PFSK-1 (cell line): ENCODE measurements at regions not wholly inside any gene's neighbourhood (a gene's known extent, or its start where the extent isn't known, plus 50 kb on each side); places are given as distances from the start of the nearest gene placed in this dataset.

Experiments used
- FOXP2 ChIP-seq: optimal IDR thresholded peaks from 2 replicates; pipeline ENCODE3; 2011; ENCODE audit warnings: borderline replicate concordance, control low read depth, inconsistent platforms; ENCODE audit not compliant: insufficient read depth; ENCODE audit errors: extremely low read length, extremely low read depth
- POLR2AphosphoS5 ChIP-seq: IDR thresholded peaks from 2 replicates; pipeline ENCODE4 v1.6.1; 2012; ENCODE audit warnings: low read depth, mild to moderate bottlenecking, control low read depth, low read length, moderate library complexity
- SIN3A ChIP-seq: IDR thresholded peaks from 2 replicates; pipeline ENCODE4 v1.6.1; 2012; ENCODE audit warnings: mild to moderate bottlenecking, low read length, moderate library complexity, borderline replicate concordance; ENCODE audit not compliant: insufficient read depth
- TAF1 ChIP-seq: IDR thresholded peaks from 2 replicates; pipeline ENCODE4 v1.6.1; 2012; ENCODE audit warnings: low read length, control low read depth, borderline replicate concordance; ENCODE audit not compliant: insufficient read depth
- TF ChIP-seq, protein P1 (sequence below), 2 experiments: IDR thresholded peaks; 2 replicates each; pipeline versions ENCODE4 v1.6.1 to v1.8.0; 2011 to 2012; ENCODE audit warnings: low read depth in 2 of 2, low read length in 2 of 2, control low read depth in 1 of 2, inconsistent platforms in 1 of 2, mild to moderate bottlenecking in 1 of 2, moderate library complexity in 1 of 2; ENCODE audit not compliant: insufficient read depth in 1 of 2

GRCh38 chr15:53457479-53457878 is 302.0 kb downstream of the WDR72 start:
- TF ChIP-seq POLR2AphosphoS5 (no peak), TAF1 (no peak), SIN3A (no peak), FOXP2 (no peak)
- TF ChIP-seq, protein P1, sequence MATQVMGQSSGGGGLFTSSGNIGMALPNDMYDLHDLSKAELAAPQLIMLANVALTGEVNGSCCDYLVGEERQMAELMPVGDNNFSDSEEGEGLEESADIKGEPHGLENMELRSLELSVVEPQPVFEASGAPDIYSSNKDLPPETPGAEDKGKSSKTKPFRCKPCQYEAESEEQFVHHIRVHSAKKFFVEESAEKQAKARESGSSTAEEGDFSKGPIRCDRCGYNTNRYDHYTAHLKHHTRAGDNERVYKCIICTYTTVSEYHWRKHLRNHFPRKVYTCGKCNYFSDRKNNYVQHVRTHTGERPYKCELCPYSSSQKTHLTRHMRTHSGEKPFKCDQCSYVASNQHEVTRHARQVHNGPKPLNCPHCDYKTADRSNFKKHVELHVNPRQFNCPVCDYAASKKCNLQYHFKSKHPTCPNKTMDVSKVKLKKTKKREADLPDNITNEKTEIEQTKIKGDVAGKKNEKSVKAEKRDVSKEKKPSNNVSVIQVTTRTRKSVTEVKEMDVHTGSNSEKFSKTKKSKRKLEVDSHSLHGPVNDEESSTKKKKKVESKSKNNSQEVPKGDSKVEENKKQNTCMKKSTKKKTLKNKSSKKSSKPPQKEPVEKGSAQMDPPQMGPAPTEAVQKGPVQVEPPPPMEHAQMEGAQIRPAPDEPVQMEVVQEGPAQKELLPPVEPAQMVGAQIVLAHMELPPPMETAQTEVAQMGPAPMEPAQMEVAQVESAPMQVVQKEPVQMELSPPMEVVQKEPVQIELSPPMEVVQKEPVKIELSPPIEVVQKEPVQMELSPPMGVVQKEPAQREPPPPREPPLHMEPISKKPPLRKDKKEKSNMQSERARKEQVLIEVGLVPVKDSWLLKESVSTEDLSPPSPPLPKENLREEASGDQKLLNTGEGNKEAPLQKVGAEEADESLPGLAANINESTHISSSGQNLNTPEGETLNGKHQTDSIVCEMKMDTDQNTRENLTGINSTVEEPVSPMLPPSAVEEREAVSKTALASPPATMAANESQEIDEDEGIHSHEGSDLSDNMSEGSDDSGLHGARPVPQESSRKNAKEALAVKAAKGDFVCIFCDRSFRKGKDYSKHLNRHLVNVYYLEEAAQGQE (IDR thresholded peaks at IDR 0.05; ENCODE audit: insufficient read depth in 1 of 2, low read depth in 2 of 2, low read length in 2 of 2), result no peak
